ENCODE measurements at regions not wholly inside any gene's neighbourhood (a gene's known extent, or its start where the extent isn't known, plus 50 kb on each side); places are given as distances from the start of the nearest gene placed in this dataset.
A peak's percentile ranks its signal among the peaks of the same experiment; 100 is the strongest.

GRCh38 chr7:106196460-106197021 is 84.4 kb upstream of the SYPL1 start:
- DNase-seq (ENCODE audit: low spot score) = no peak

- no peak for DNase-seq (ENCODE audit: low spot score)
Observed at GRCh38 chr7:106193661-106194060, 81.5 kb upstream of the SYPL1 start.

- DNase-seq (ENCODE audit: low spot score) = no peak
Observed at GRCh38 chr7:106190589-106191330, 78.6 kb upstream of the SYPL1 start.

- DNase-seq (ENCODE audit: low spot score) = no peak
Observed at GRCh38 chr7:106187613-106188350, 75.7 kb upstream of the SYPL1 start.

- no peak for DNase-seq (ENCODE audit: low spot score)
Observed at GRCh38 chr7:106185719-106186118, 73.6 kb upstream of the SYPL1 start.

GRCh38 chr7:106183952-106184351 is 71.8 kb upstream of the SYPL1 start:
- no peak for DNase-seq (ENCODE audit: low spot score)

- no peak for DNase-seq (ENCODE audit: low spot score)
Observed at GRCh38 chr7:106182904-106183303, 70.8 kb upstream of the SYPL1 start.

- DNase-seq (ENCODE audit: low spot score) = no peak
Observed at GRCh38 chr7:106181658-106182265, 69.7 kb upstream of the SYPL1 start.

- no peak for DNase-seq (ENCODE audit: low spot score)
Observed at GRCh38 chr7:106180721-106181120, 68.6 kb upstream of the SYPL1 start.

GRCh38 chr7:106179256-106179655 is 67.1 kb upstream of the SYPL1 start:
- no peak for DNase-seq (ENCODE audit: low spot score)

- peak; percentile 70 for DNase-seq (ENCODE audit: low spot score)
Observed at GRCh38 chr7:106178593-106179134, 66.6 kb upstream of the SYPL1 start.

GRCh38 chr7:106177738-106178592 is 65.9 kb upstream of the SYPL1 start:
- DNase-seq (ENCODE audit: low spot score) = no peak

- no peak for DNase-seq (ENCODE audit: low spot score)
Observed at GRCh38 chr7:106177300-106177690, 65.2 kb upstream of the SYPL1 start.

GRCh38 chr7:106176414-106177299 is 64.5 kb upstream of the SYPL1 start:
- peak; percentile 76 for DNase-seq (ENCODE audit: low spot score)

GRCh38 chr7:106175507-106175906 is 63.4 kb upstream of the SYPL1 start:
- DNase-seq (ENCODE audit: low spot score) = no peak

- DNase-seq (ENCODE audit: low spot score) = no peak
Observed at GRCh38 chr7:106170651-106171050, 58.5 kb upstream of the SYPL1 start.

- DNase-seq (ENCODE audit: low spot score) = no peak
Observed at GRCh38 chr7:106169821-106170610, 57.9 kb upstream of the SYPL1 start.

- no peak for DNase-seq (ENCODE audit: low spot score)
Observed at GRCh38 chr7:106167439-106168136, 55.5 kb upstream of the SYPL1 start.
